H1 (cell line): ENCODE measurements at regions not wholly inside any gene's neighbourhood (a gene's known extent, or its start where the extent isn't known, plus 50 kb on each side); places are given as distances from the start of the nearest gene placed in this dataset.

Experiments
- EZH2 ChIP-seq: fragments of 200-600 bp; sonication (generic); IDR thresholded peaks from 2 replicates; pipeline ENCODE4 v1.7.1; 2012; ENCODE audit warnings: low read depth, mild to moderate bottlenecking, moderate library complexity, low read length, inconsistent platforms; ENCODE audit not compliant: severe bottlenecking
- RBBP5 ChIP-seq: IDR thresholded peaks from 2 replicates; pipeline ENCODE4 v1.7.1; 2012; ENCODE audit warnings: low read depth, mild to moderate bottlenecking, inconsistent platforms, low read length, moderate library complexity, borderline replicate concordance
- SP2 ChIP-seq: IDR thresholded peaks from 2 replicates; pipeline ENCODE4 v1.6.1; 2012; ENCODE audit warnings: mild to moderate bottlenecking, low read length, inconsistent platforms

- TF ChIP-seq RBBP5 (no peak), SP2 (no peak), EZH2 (no peak)
Observed at GRCh38 chr2:123362671-123363440, 662.2 kb upstream of the CNTNAP5 start (continued).
